HG03521 (cell line): ENCODE measurements at regions not wholly inside any gene's neighbourhood (a gene's known extent, or its start where the extent isn't known, plus 50 kb on each side); places are given as distances from the start of the nearest gene placed in this dataset.

Source experiments
- ATAC-seq: cut with Tn5 transposase; IDR thresholded peaks from one replicate; pipeline ENCODE4 v1.9.1; 2021; ENCODE audit warnings: mild to moderate bottlenecking, moderate library complexity; ENCODE audit not compliant: unreplicated experiment

GRCh38 chr12:23057571-23057970, 432.6 kb downstream of the ETNK1 start:
- ATAC-seq = no peak

- ATAC-seq = no peak
These were observed 435.2 kb downstream of the ETNK1 start for GRCh38 chr12:23060161-23060560.

GRCh38 chr12:23063206-23063605, 438.2 kb downstream of the ETNK1 start:
- no peak for ATAC-seq

GRCh38 chr12:23066095-23066494, 441.1 kb downstream of the ETNK1 start:
- ATAC-seq = no peak

- ATAC-seq = no peak
These were observed 458.3 kb downstream of the ETNK1 start for GRCh38 chr12:23083267-23083666.

- ATAC-seq = no peak
These were observed 459.4 kb downstream of the ETNK1 start for GRCh38 chr12:23084236-23084995.

- ATAC-seq = no peak
These were observed 463.6 kb downstream of the ETNK1 start for GRCh38 chr12:23088594-23088993.

- no peak for ATAC-seq
These were observed 468.5 kb downstream of the ETNK1 start for GRCh38 chr12:23093488-23093887.

- no peak for ATAC-seq
These were observed 471.4 kb downstream of the ETNK1 start for GRCh38 chr12:23096321-23096720.

- ATAC-seq = no peak
These were observed 473.1 kb downstream of the ETNK1 start for GRCh38 chr12:23098110-23098509.

GRCh38 chr12:23098517-23098916, 473.5 kb downstream of the ETNK1 start:
- ATAC-seq = no peak

GRCh38 chr12:23099104-23099503, 474.1 kb downstream of the ETNK1 start:
- ATAC-seq = no peak

GRCh38 chr12:23099604-23100003, 474.6 kb downstream of the ETNK1 start:
- no peak for ATAC-seq

GRCh38 chr12:23108957-23109356, 484.0 kb downstream of the ETNK1 start:
- no peak for ATAC-seq

- ATAC-seq = no peak
These were observed 488.8 kb downstream of the ETNK1 start for GRCh38 chr12:23113781-23114180.

- no peak for ATAC-seq
These were observed 491.0 kb downstream of the ETNK1 start for GRCh38 chr12:23115984-23116383.

- no peak for ATAC-seq
These were observed 501.8 kb downstream of the ETNK1 start for GRCh38 chr12:23126794-23127193.

- ATAC-seq = no peak
These were observed 502.7 kb downstream of the ETNK1 start for GRCh38 chr12:23127701-23128100.

GRCh38 chr12:23128462-23128861, 503.5 kb downstream of the ETNK1 start:
- no peak for ATAC-seq

GRCh38 chr12:23132357-23132756, 507.4 kb downstream of the ETNK1 start:
- ATAC-seq = no peak

GRCh38 chr12:23133471-23133870, 508.5 kb downstream of the ETNK1 start:
- no peak for ATAC-seq

- no peak for ATAC-seq
These were observed 514.1 kb downstream of the ETNK1 start for GRCh38 chr12:23139026-23139425.

- ATAC-seq = no peak
These were observed 515.7 kb downstream of the ETNK1 start for GRCh38 chr12:23140710-23141109.
